ENCODE measurements at regions not wholly inside any gene's neighbourhood (a gene's known extent, or its start where the extent isn't known, plus 50 kb on each side); places are given as distances from the start of the nearest gene placed in this dataset.

DNA sequence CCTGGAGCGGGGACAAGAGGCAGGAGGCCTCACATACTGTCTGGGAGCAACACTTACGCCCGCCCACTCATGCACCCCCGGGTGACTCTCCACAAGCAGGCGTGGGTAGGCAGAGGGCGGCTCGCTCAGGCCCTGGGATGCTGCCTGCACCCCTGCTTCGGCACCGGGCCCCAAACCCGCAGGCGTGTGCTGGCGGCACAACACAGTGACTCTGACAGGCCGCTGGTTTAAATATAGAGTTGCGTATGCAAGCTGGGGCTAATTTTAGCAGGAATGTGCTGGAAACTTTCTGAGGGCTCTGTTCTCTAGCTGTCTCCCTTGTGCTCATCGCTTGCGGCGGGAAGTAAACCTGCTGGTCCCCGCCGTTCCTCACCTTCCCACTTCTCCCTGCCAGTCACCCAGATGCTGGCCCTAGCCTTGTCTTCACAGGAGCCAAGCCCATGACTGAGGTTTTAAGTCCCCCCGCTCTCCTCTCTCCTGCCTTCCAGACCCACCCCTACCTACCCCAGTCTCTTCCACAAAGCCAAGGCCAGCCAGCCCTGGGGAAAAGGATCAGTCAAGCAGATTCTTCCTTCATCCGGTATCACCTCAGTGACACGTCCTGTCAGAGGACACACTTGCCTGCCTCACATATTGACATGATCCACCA, 94.5 kb upstream of the FOXP4 start:
- Histone ChIP-seq H3K27ac (peak overlapping the region in 1 of 4 donors; percentile 39), H3K4me1 (peaks cover 0 to 30% (median 22%) of the 10 kb centered on the region in 3 donors)
- intact Hi-C loops (cut with DNase I): no loop called here

DNA sequence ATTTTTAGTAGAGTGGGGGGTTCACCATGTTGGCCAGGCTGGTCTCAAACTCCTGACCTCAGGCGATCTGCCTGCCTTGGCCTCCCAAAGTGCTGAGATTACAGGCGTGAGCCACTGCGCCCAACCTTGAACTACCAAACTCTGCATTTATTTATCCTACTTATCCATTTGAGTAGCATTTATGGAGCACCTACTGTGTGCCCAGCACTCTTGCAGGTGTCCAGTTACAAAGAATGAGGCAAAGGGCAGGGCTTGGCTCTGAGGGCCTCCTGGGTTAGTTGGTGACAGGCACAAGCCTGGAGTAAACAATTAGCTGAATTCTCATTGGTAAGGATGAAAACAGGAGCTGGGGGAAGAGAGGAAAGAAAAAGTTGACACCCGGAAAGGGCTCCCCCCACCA, 93.4 kb upstream of the FOXP4 start:
- Histone ChIP-seq H3K4me3 (no peak overlapping the region), H3K27ac (no peak overlapping the region), H3K9me3 (no peaks in the 10 kb centered on the region), H3K36me3 (no peaks in the 10 kb centered on the region), H3K27me3 (peaks cover 0 to 28% (median 0%) of the 10 kb centered on the region in 4 donors), H3K4me1 (peaks cover 0 to 30% (median 22%) of the 10 kb centered on the region in 3 donors)
- 86 to 87% methylated on average over 4 of the region's 4 CpGs for WGBS, 2 donors
- TF ChIP-seq CTCF (IDR thresholded peaks at IDR 0.05) (no peak), POLR2A (IDR thresholded peaks at IDR 0.05) (no peak)
- DNase-seq: no peak
- intact Hi-C loops (cut with DNase I): no loop called here

More for the DNA sequence above, 94.5 kb upstream of the FOXP4 start:
- TF ChIP-seq CTCF (IDR thresholded peaks at IDR 0.05) (no peak), POLR2A (IDR thresholded peaks at IDR 0.05) (no peak)
- WGBS, 2 donors: 66 to 73% methylated on average over 5 to 14 of the region's 22 CpGs
- H3K36me3 ChIP-seq: no peaks in the 10 kb centered on the region
- no peaks in the 10 kb centered on the region for H3K9me3 ChIP-seq
- peaks cover 0 to 22% (median 0%) of the 10 kb centered on the region in 4 donors for H3K27me3 ChIP-seq
- DNase-seq: no peak
- H3K4me3 ChIP-seq: no peak overlapping the region

- 89 to 95% methylated on average over 12 to 13 of the region's 13 CpGs for WGBS, 2 donors
- no peaks in the 10 kb centered on the region for H3K36me3 ChIP-seq
- TF ChIP-seq POLR2A (IDR thresholded peaks at IDR 0.05) (no peak), CTCF (IDR thresholded peaks at IDR 0.05) (no peak)
- no peaks in the 10 kb centered on the region for H3K9me3 ChIP-seq
- H3K4me3 ChIP-seq: no peak overlapping the region
- H3K27ac ChIP-seq: no peak overlapping the region
- no peak for DNase-seq
- peaks cover 0 to 30% (median 22%) of the 10 kb centered on the region in 3 donors for H3K4me1 ChIP-seq
- intact Hi-C loops (cut with DNase I): no loop called here
- H3K27me3 ChIP-seq: peaks cover 0 to 28% (median 0%) of the 10 kb centered on the region in 4 donors
Measured at GRCh38 chr6:41453244-41453643, 92.9 kb upstream of the FOXP4 start.

DNA sequence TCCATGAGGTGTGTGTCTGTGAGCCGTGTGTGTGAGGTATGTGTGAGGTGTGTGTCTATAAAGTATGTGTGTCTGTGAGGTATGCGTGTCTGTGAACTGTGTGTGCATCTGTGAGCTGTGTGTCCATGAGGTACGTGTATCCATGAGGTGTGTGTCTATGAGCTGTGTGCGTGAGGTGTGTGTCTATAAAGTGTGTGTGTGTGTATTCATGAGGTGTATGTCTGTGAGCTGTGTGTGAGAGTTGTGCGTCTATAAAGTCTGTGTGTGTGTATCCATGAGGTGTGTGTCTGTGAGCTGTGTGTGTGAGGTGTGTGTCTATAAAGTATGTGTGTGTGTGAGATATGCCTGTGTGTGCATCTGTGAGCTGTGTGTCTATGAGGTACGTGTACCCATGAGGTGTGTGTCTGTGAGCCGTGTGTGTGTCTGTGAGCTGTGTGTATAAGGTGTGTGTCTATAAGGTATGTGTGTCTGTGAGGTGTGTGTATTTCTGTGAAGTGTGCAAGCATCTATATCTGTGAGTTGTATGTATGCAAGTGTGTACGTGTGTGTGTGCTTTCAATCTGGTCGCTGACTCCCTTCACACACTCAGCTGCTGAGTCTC, 91.9 kb upstream of the FOXP4 start:
- Histone ChIP-seq H3K27me3 (peaks cover 0 to 28% (median 0%) of the 10 kb centered on the region in 4 donors), H3K27ac (no peak overlapping the region), H3K4me1 (peaks cover 0 to 28% (median 22%) of the 10 kb centered on the region in 3 donors), H3K9me3 (no peaks in the 10 kb centered on the region), H3K4me3 (no peak overlapping the region), H3K36me3 (no peaks in the 10 kb centered on the region)
- DNase-seq: no peak
- WGBS, 2 donors: 84 to 85% methylated on average over 9 of the region's 9 CpGs
- intact Hi-C loops (cut with DNase I): no loop called here
- TF ChIP-seq CTCF (IDR thresholded peaks at IDR 0.05) (no peak), POLR2A (IDR thresholded peaks at IDR 0.05) (no peak)

GRCh38 chr6:41455410-41455809, 90.8 kb upstream of the FOXP4 start:
- H3K36me3 ChIP-seq: no peaks in the 10 kb centered on the region
- intact Hi-C loops (cut with DNase I): no loop called here
- no peaks in the 10 kb centered on the region for H3K9me3 ChIP-seq
- DNase-seq: no peak
- H3K4me3 ChIP-seq: no peak overlapping the region
- no peak overlapping the region for H3K27ac ChIP-seq
- 55% methylated on average over 2 of the region's 2 CpGs; no CpG with 5 or more reads in 1 of the 2 donors for WGBS, 2 donors
- H3K27me3 ChIP-seq: peaks cover 0 to 36% (median 0%) of the 10 kb centered on the region in 4 donors
- H3K4me1 ChIP-seq: peaks cover 0 to 17% (median 15%) of the 10 kb centered on the region in 3 donors
- TF ChIP-seq POLR2A (IDR thresholded peaks at IDR 0.05) (no peak), CTCF (IDR thresholded peaks at IDR 0.05) (no peak)

Data from esophagus squamous epithelium (tissue), 5 donors.